GM12878 (cell line): ENCODE measurements at regions not wholly inside any gene's neighbourhood (a gene's known extent, or its start where the extent isn't known, plus 50 kb on each side); places are given as distances from the start of the nearest gene placed in this dataset.

ENCODE experiments used
- IRF4 ChIP-seq: IDR thresholded peaks from 2 replicates; pipeline ENCODE4 v1.6.1; 2011; ENCODE audit warnings: low read depth, low read length
- KDM1A ChIP-seq: fragments of 200-600 bp; sonication (generic); IDR thresholded peaks from 2 replicates; pipeline ENCODE4 v1.6.1; 2016; ENCODE audit warnings: borderline replicate concordance
- RCOR1 ChIP-seq: conservative IDR thresholded peaks from 2 replicates; pipeline ENCODE4 v1.6.1; 2012; ENCODE audit warnings: low read depth, low read length, improper control_type of control experiment
- SRF ChIP-seq, 2 experiments: IDR thresholded peaks; 2 replicates each; pipeline ENCODE4 v1.6.1; 2011; ENCODE audit warnings: low read depth in 2 of 2, low read length in 2 of 2, mild to moderate bottlenecking in 1 of 2, moderate library complexity in 1 of 2
- ZNF274 ChIP-seq: IDR thresholded peaks from one replicate; pipeline ENCODE4 v1.8.0; 2011; ENCODE audit not compliant: insufficient read length, insufficient read depth
- TF ChIP-seq, protein P1 (sequence below): IDR thresholded peaks from 2 replicates; pipeline ENCODE4 v1.6.1; 2012; ENCODE audit warnings: low read depth, low read length, improper control_type of control experiment
- TF ChIP-seq, protein P2 (sequence below): fragments of 450-650 bp; IDR thresholded peaks from 2 replicates; pipeline ENCODE4 v1.6.1; 2016; ENCODE audit warnings: mild to moderate bottlenecking, moderate library complexity, borderline replicate concordance
- TF ChIP-seq, protein P3 (sequence below): IDR thresholded peaks from 2 replicates; pipeline ENCODE4 v1.6.1; 2011; ENCODE audit warnings: low read depth, mild to moderate bottlenecking, low read length, moderate library complexity, borderline replicate concordance; ENCODE audit errors: extremely low read depth
- TF ChIP-seq, protein P4 (sequence below): fragments of 450-650 bp; IDR thresholded peaks from 2 replicates; pipeline ENCODE4 v1.6.1; 2017; ENCODE audit warnings: mild to moderate bottlenecking, moderate library complexity

DNA sequence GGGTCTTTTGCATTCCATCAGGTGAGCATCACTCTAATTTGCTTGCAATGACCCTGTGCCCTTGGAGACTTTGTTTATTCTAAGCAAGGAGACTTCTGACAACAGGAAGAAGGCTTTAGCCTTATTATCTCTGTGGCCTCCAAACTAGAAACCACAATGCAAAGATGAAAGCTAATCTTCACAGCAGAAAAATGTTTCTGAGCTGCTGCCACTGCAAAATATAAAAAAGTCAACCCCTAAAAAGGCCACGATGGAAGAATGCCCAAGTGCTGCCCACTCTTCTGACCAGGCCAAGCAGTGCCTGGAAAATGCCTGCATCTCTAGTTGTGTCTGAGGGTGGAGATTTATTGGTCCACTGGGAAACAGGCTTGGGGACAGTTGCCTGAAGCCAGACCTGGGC lies 299.9 kb downstream of the C7orf25 start (continued):
- TF ChIP-seq, protein P1, sequence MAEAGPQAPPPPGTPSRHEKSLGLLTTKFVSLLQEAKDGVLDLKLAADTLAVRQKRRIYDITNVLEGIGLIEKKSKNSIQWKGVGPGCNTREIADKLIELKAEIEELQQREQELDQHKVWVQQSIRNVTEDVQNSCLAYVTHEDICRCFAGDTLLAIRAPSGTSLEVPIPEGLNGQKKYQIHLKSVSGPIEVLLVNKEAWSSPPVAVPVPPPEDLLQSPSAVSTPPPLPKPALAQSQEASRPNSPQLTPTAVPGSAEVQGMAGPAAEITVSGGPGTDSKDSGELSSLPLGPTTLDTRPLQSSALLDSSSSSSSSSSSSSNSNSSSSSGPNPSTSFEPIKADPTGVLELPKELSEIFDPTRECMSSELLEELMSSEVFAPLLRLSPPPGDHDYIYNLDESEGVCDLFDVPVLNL: no peak
- TF ChIP-seq SRF (IDR thresholded peaks at IDR 0.05; ENCODE audit: low read depth in 2 of 2, low read length in 2 of 2) (no peak), ZNF274 (no peak), IRF4 (no peak), KDM1A (no peak), RCOR1 (no peak)
- TF ChIP-seq, protein P2, sequence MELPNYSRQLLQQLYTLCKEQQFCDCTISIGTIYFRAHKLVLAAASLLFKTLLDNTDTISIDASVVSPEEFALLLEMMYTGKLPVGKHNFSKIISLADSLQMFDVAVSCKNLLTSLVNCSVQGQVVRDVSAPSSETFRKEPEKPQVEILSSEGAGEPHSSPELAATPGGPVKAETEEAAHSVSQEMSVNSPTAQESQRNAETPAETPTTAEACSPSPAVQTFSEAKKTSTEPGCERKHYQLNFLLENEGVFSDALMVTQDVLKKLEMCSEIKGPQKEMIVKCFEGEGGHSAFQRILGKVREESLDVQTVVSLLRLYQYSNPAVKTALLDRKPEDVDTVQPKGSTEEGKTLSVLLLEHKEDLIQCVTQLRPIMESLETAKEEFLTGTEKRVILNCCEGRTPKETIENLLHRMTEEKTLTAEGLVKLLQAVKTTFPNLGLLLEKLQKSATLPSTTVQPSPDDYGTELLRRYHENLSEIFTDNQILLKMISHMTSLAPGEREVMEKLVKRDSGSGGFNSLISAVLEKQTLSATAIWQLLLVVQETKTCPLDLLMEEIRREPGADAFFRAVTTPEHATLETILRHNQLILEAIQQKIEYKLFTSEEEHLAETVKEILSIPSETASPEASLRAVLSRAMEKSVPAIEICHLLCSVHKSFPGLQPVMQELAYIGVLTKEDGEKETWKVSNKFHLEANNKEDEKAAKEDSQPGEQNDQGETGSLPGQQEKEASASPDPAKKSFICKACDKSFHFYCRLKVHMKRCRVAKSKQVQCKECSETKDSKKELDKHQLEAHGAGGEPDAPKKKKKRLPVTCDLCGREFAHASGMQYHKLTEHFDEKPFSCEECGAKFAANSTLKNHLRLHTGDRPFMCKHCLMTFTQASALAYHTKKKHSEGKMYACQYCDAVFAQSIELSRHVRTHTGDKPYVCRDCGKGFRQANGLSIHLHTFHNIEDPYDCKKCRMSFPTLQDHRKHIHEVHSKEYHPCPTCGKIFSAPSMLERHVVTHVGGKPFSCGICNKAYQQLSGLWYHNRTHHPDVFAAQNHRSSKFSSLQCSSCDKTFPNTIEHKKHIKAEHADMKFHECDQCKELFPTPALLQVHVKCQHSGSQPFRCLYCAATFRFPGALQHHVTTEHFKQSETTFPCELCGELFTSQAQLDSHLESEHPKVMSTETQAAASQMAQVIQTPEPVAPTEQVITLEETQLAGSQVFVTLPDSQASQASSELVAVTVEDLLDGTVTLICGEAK: no peak
- TF ChIP-seq, protein P3, sequence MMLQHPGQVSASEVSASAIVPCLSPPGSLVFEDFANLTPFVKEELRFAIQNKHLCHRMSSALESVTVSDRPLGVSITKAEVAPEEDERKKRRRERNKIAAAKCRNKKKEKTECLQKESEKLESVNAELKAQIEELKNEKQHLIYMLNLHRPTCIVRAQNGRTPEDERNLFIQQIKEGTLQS: no peak
- TF ChIP-seq, protein P4, sequence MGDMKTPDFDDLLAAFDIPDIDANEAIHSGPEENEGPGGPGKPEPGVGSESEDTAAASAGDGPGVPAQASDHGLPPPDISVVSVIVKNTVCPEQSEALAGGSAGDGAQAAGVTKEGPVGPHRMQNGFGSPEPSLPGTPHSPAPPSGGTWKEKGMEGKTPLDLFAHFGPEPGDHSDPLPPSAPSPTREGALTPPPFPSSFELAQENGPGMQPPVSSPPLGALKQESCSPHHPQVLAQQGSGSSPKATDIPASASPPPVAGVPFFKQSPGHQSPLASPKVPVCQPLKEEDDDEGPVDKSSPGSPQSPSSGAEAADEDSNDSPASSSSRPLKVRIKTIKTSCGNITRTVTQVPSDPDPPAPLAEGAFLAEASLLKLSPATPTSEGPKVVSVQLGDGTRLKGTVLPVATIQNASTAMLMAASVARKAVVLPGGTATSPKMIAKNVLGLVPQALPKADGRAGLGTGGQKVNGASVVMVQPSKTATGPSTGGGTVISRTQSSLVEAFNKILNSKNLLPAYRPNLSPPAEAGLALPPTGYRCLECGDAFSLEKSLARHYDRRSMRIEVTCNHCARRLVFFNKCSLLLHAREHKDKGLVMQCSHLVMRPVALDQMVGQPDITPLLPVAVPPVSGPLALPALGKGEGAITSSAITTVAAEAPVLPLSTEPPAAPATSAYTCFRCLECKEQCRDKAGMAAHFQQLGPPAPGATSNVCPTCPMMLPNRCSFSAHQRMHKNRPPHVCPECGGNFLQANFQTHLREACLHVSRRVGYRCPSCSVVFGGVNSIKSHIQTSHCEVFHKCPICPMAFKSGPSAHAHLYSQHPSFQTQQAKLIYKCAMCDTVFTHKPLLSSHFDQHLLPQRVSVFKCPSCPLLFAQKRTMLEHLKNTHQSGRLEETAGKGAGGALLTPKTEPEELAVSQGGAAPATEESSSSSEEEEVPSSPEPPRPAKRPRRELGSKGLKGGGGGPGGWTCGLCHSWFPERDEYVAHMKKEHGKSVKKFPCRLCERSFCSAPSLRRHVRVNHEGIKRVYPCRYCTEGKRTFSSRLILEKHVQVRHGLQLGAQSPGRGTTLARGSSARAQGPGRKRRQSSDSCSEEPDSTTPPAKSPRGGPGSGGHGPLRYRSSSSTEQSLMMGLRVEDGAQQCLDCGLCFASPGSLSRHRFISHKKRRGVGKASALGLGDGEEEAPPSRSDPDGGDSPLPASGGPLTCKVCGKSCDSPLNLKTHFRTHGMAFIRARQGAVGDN: no peak
